GM19035 (cell line): ENCODE measurements at regions not wholly inside any gene's neighbourhood (a gene's known extent, or its start where the extent isn't known, plus 50 kb on each side); places are given as distances from the start of the nearest gene placed in this dataset.

ENCODE experiments used
- ATAC-seq: cut with Tn5 transposase; IDR thresholded peaks from one replicate; pipeline ENCODE4 v1.9.1; 2021; ENCODE audit not compliant: unreplicated experiment

- ATAC-seq: no peak
Observed at GRCh38 chr12:31868965-31869364, 90.2 kb upstream of the RESF1 start.

- ATAC-seq: no peak
Observed at GRCh38 chr12:31867292-31867691, 91.9 kb upstream of the RESF1 start.

GRCh38 chr12:31866523-31866922, 92.7 kb upstream of the RESF1 start:
- no peak for ATAC-seq

- ATAC-seq: no peak
Observed at GRCh38 chr12:31865023-31865422, 94.2 kb upstream of the RESF1 start.

- ATAC-seq: no peak
Observed at GRCh38 chr12:31861360-31861759, 97.9 kb upstream of the RESF1 start.

GRCh38 chr12:31860401-31860800, 98.8 kb upstream of the RESF1 start:
- ATAC-seq: no peak

GRCh38 chr12:31859232-31859977, 99.8 kb upstream of the RESF1 start:
- ATAC-seq: no peak

GRCh38 chr12:31855427-31855826, 103.8 kb upstream of the RESF1 start:
- ATAC-seq: no peak

GRCh38 chr12:31853977-31854376, 105.2 kb upstream of the RESF1 start:
- no peak for ATAC-seq

- no peak for ATAC-seq
Observed at GRCh38 chr12:31853520-31853919, 105.7 kb upstream of the RESF1 start.

GRCh38 chr12:31850268-31850667, 108.9 kb upstream of the RESF1 start:
- ATAC-seq: no peak

- ATAC-seq: no peak
Observed at GRCh38 chr12:31849090-31849687, 110.0 kb upstream of the RESF1 start.

GRCh38 chr12:31846405-31846804, 112.8 kb upstream of the RESF1 start:
- ATAC-seq: no peak

GRCh38 chr12:31845613-31846322, 113.4 kb upstream of the RESF1 start:
- no peak for ATAC-seq

- ATAC-seq: no peak
Observed at GRCh38 chr12:31843398-31844095, 114.7 kb upstream of the AMN1 start.

- ATAC-seq: no peak
Observed at GRCh38 chr12:31837913-31838312, 109.1 kb upstream of the AMN1 start.

- no peak for ATAC-seq
Observed at GRCh38 chr12:31835276-31835882, 106.6 kb upstream of the AMN1 start.

GRCh38 chr12:31834150-31834549, 105.3 kb upstream of the AMN1 start:
- ATAC-seq: no peak

- ATAC-seq: no peak
Observed at GRCh38 chr12:31832740-31833729, 104.2 kb upstream of the AMN1 start.

- no peak for ATAC-seq
Observed at GRCh38 chr12:31828071-31828470, 99.2 kb upstream of the AMN1 start.
